Keratinocyte (primary cell): ENCODE measurements at regions not wholly inside any gene's neighbourhood (a gene's known extent, or its start where the extent isn't known, plus 50 kb on each side); places are given as distances from the start of the nearest gene placed in this dataset.

Experiments used
- CTCF ChIP-seq, 3 experiments: IDR thresholded peaks in 1 of 3; conservative IDR thresholded peaks in 1 of 3; optimal IDR thresholded peaks in 1 of 3; 2 replicates in 2 of 3; 3 replicates in 1 of 3; pipeline versions ENCODE3 to v1.5.1; 2011; ENCODE audit warnings: low read length in 3 of 3, mild to moderate bottlenecking in 3 of 3, moderate library complexity in 2 of 3, control low read depth in 1 of 3, inconsistent platforms in 1 of 3; ENCODE audit not compliant: insufficient read depth in 2 of 3; ENCODE audit errors: extremely low read depth in 1 of 3
- EZH2 ChIP-seq: IDR thresholded peaks from one replicate; pipeline ENCODE4 v1.6.1; 2012; ENCODE audit warnings: inconsistent platforms, mild to moderate bottlenecking, low read length, moderate library complexity

GRCh38 chr18:55927831-55928230 lies 339.8 kb upstream of the TCF4 start:
- no peak for TF ChIP-seq CTCF (optimal IDR thresholded peaks at IDR 0.05 in 1 of 3, IDR thresholded peaks at IDR 0.05 in 1 of 3, conservative IDR thresholded peaks at IDR 0.05 in 1 of 3; ENCODE audit: extremely low read depth in 1 of 3, insufficient read depth in 2 of 3, low read length in 3 of 3)
- no peak for TF ChIP-seq EZH2
